ENCODE measurements at regions not wholly inside any gene's neighbourhood (a gene's known extent, or its start where the extent isn't known, plus 50 kb on each side); places are given as distances from the start of the nearest gene placed in this dataset.

- TF ChIP-seq CTCF (IDR thresholded peaks at IDR 0.05) = no peak
- TF ChIP-seq EZH2 (IDR thresholded peaks at IDR 0.05; ENCODE audit: borderline replicate concordance, insufficient read depth, low read depth, low read length, poor library complexity, severe bottlenecking) = no peak
These were observed 162.1 kb downstream of the MYCN start for GRCh38 chr2:16102358-16102975.

Data from B cell (primary cell).